CD14-positive monocyte (primary cell): ENCODE measurements at regions not wholly inside any gene's neighbourhood (a gene's known extent, or its start where the extent isn't known, plus 50 kb on each side); places are given as distances from the start of the nearest gene placed in this dataset.

Source experiments
- DNase-seq, 3 donors: peaks; one replicate each; pipeline ENCODE4 v3.0.0-alpha.2; 2011 to 2022
- H2AFZ ChIP-seq: 2 replicates; pipeline ENCODE4 v1.6.0; 2012; ENCODE audit warnings: mild to moderate bottlenecking, low read depth, low read length, inconsistent platforms; ENCODE audit not compliant: insufficient read depth, poor library complexity, severe bottlenecking
- H3K27ac ChIP-seq, 2 donors: 1 replicate in 1 of 2; 2 replicates in 1 of 2; pipeline ENCODE4 v1.5.1; 2012 to 2013; ENCODE audit warnings: low read length in 2 of 2, control low read depth in 1 of 2, inconsistent platforms in 1 of 2, low read depth in 1 of 2, mild to moderate bottlenecking in 1 of 2
- H3K27me3 ChIP-seq, 2 donors: one replicate each; pipeline versions ENCODE4 v1.6.0 to v1.6.1; 2011 to 2013; ENCODE audit warnings: low read length in 2 of 2; ENCODE audit not compliant: control insufficient read depth in 2 of 2, insufficient read depth in 2 of 2
- H3K36me3 ChIP-seq, 2 donors: replicated peaks in 1 of 2; 1 replicate in 1 of 2; 2 replicates in 1 of 2; pipeline versions ENCODE4 v1.5.1 to v1.6.1; 2012 to 2013; ENCODE audit warnings: low read length in 2 of 2, control low read depth in 1 of 2, inconsistent platforms in 1 of 2, mild to moderate bottlenecking in 1 of 2; ENCODE audit not compliant: insufficient read depth in 2 of 2, control insufficient read depth in 1 of 2
- H3K4me1 ChIP-seq, 2 donors: 1 replicate in 1 of 2; 2 replicates in 1 of 2; pipeline versions ENCODE4 v1.5.1 to v1.6.1; 2012 to 2013; ENCODE audit warnings: low read length in 2 of 2, control low read depth in 1 of 2, inconsistent platforms in 1 of 2, mild to moderate bottlenecking in 1 of 2, moderate library complexity in 1 of 2; ENCODE audit not compliant: insufficient read depth in 2 of 2, control insufficient read depth in 1 of 2
- H3K4me2 ChIP-seq: replicated peaks from 2 replicates; pipeline ENCODE3; 2012; ENCODE audit warnings: low read length, moderate library complexity, mild to moderate bottlenecking; ENCODE audit not compliant: poor library complexity, severe bottlenecking; ENCODE audit errors: extremely low read depth
- H3K4me3 ChIP-seq, 3 experiments: fragments of 200-600 bp in 1 of 3; sonication (generic) in 1 of 3; replicated peaks in 1 of 3; 1 replicate in 2 of 3; 2 replicates in 1 of 3; pipeline ENCODE4 v1.5.1; 2011 to 2013; ENCODE audit warnings: low read length in 3 of 3, mild to moderate bottlenecking in 3 of 3, control low read depth in 2 of 3, low read depth in 2 of 3, inconsistent platforms in 1 of 3, moderate library complexity in 1 of 3
- H3K79me2 ChIP-seq: 2 replicates; pipeline ENCODE4 v1.6.0; 2012; ENCODE audit warnings: mild to moderate bottlenecking, control low read depth, inconsistent platforms, low read length, moderate library complexity; ENCODE audit not compliant: insufficient read depth
- H3K9ac ChIP-seq: 2 replicates; pipeline ENCODE4 v1.6.0; 2017; ENCODE audit warnings: low read length, mild to moderate bottlenecking; ENCODE audit not compliant: insufficient read depth, poor library complexity, severe bottlenecking
- H3K9me3 ChIP-seq, 2 donors: replicated peaks in 1 of 2; 1 replicate in 1 of 2; 2 replicates in 1 of 2; pipeline versions ENCODE4 v1.5.1 to v1.6.1; 2012 to 2013; ENCODE audit warnings: low read length in 2 of 2, control low read depth in 1 of 2; ENCODE audit not compliant: control insufficient read depth in 1 of 2, insufficient read depth in 1 of 2
- H4K20me1 ChIP-seq: 2 replicates; pipeline ENCODE4 v1.6.0; 2012; ENCODE audit warnings: mild to moderate bottlenecking, low read length, control low read depth, moderate library complexity; ENCODE audit not compliant: insufficient read depth
- H3K27ac Mint-ChIP-seq, 7 donors: one replicate each; pipeline ENCODE4 v1.8.0; 2020; ENCODE audit warnings: mild to moderate bottlenecking in 7 of 7, mixed read lengths in 7 of 7, moderate library complexity in 6 of 7, inconsistent platforms in 2 of 7
- H3K27me3 Mint-ChIP-seq, 3 donors: one replicate each; pipeline ENCODE4 v1.8.0; 2021 to 2022; ENCODE audit warnings: low read depth in 3 of 3, mild to moderate bottlenecking in 3 of 3, mixed read lengths in 3 of 3, moderate library complexity in 3 of 3, inconsistent platforms in 1 of 3
- H3K36me3 Mint-ChIP-seq, 2 donors: one replicate each; pipeline ENCODE4 v1.8.0; 2020; ENCODE audit warnings: mixed read lengths in 2 of 2, inconsistent platforms in 1 of 2, mild to moderate bottlenecking in 1 of 2
- H3K4me1 Mint-ChIP-seq: one replicate; pipeline ENCODE4 v1.8.0; 2020; ENCODE audit warnings: mild to moderate bottlenecking, mixed read lengths
- H3K4me3 Mint-ChIP-seq, 2 donors: one replicate each; pipeline ENCODE4 v1.8.0; 2020; ENCODE audit warnings: mild to moderate bottlenecking in 2 of 2, mixed read lengths in 2 of 2, moderate library complexity in 1 of 2
- H3K9me3 Mint-ChIP-seq, 7 donors: one replicate each; pipeline ENCODE4 v1.8.0; 2020 to 2022; ENCODE audit warnings: mixed read lengths in 7 of 7, mild to moderate bottlenecking in 6 of 7, moderate library complexity in 6 of 7, inconsistent platforms in 2 of 7
- WGBS: methylation state at CpG from one replicate; pipeline ENCODE4 v1.1.5; 2013; ENCODE audit warnings: missing lambda C conversion rate; ENCODE audit not compliant: insufficient coverage; 5-methylcytosine and 5-hydroxymethylcytosine counted together
- intact Hi-C, 2 donors: fragments of 100-400 bp; cut with micrococcal nuclease; formaldehyde crosslinking; loops; one replicate each; pipeline versions ENCODE4 v1.15.0 to v1.15.1; 2023
- TF ChIP-seq, protein P1 (sequence below): fragments of 200-600 bp; IDR thresholded peaks from one replicate; pipeline ENCODE4 v1.8.0; 2022; ENCODE audit warnings: antibody characterized with exemption, mild to moderate bottlenecking

DNA sequence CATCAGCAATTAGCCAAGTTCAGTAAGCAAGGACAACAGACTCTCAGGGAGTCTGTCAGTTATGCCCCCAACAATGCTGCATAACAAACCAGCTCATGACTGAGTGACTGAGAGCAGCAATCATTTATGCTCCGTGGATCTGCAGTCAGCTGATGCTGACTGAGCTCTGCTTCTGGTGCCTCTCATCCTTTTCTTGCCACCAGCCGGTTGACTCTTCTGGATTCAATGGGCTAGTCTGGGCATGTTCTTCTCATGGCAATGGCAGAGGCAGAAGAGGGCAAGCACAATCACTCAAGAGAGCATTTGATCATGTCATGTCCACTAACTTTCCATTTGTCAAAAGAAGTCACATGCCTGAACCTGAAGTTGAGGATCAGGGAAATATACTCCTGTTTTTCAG is 157.0 kb upstream of the NTRK2 start:
- H3K9ac ChIP-seq, result no peak overlapping the region
- Mint-ChIP-seq H3K4me1 (no peaks in the 10 kb centered on the region), H3K27me3 (peaks cover 0 to 6% (median 0%) of the 10 kb centered on the region in 3 donors), H3K4me3 (no peak overlapping the region), H3K27ac (no peak overlapping the region), H3K9me3 (peaks cover 2 to 7% (median 6%) of the 10 kb centered on the region in 7 donors), H3K36me3 (no peaks in the 10 kb centered on the region)
- H3K79me2 ChIP-seq, result no peaks in the 10 kb centered on the region
- 71% methylated on average over 2 of the region's 2 CpGs for WGBS
- no peak overlapping the region for H3K27ac ChIP-seq
- no peak overlapping the region for H2AFZ ChIP-seq
- no peak for DNase-seq
- TF ChIP-seq, protein P1, sequence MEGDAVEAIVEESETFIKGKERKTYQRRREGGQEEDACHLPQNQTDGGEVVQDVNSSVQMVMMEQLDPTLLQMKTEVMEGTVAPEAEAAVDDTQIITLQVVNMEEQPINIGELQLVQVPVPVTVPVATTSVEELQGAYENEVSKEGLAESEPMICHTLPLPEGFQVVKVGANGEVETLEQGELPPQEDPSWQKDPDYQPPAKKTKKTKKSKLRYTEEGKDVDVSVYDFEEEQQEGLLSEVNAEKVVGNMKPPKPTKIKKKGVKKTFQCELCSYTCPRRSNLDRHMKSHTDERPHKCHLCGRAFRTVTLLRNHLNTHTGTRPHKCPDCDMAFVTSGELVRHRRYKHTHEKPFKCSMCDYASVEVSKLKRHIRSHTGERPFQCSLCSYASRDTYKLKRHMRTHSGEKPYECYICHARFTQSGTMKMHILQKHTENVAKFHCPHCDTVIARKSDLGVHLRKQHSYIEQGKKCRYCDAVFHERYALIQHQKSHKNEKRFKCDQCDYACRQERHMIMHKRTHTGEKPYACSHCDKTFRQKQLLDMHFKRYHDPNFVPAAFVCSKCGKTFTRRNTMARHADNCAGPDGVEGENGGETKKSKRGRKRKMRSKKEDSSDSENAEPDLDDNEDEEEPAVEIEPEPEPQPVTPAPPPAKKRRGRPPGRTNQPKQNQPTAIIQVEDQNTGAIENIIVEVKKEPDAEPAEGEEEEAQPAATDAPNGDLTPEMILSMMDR, result no peak
- H3K27me3 ChIP-seq, result no peaks in the 10 kb centered on the region
- no peaks in the 10 kb centered on the region for H3K9me3 ChIP-seq
- H3K4me2 ChIP-seq, result no peak overlapping the region
- H3K36me3 ChIP-seq, result no peaks in the 10 kb centered on the region
- no peak overlapping the region for H3K4me3 ChIP-seq
- no peaks in the 10 kb centered on the region for H3K4me1 ChIP-seq
- intact Hi-C loops, result no loop called here
- no peaks in the 10 kb centered on the region for H4K20me1 ChIP-seq

DNA sequence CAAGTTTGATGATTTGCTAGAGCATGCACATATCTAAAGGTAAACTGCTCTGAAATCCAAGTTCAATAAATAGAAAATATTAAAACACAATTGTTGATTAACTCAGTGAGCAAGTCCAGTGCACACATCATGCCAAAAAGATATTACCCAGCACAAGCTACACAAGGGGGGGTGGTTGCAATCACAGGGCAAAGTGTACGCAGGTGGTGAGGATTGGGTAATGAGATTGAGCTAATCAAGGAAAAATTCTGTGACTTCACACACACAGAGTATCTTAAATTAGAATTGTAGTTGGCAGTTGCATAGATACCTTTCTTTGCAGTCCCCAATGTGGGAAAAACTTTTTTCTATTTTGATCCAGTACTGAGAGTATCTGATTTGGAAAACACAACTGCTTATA is 156.1 kb upstream of the NTRK2 start:
- Mint-ChIP-seq H3K4me1 (no peaks in the 10 kb centered on the region), H3K27ac (no peak overlapping the region)
- no peaks in the 10 kb centered on the region for H3K4me1 ChIP-seq

More for the DNA sequence above, 156.1 kb upstream of the NTRK2 start:
- no peaks in the 10 kb centered on the region for H3K79me2 ChIP-seq
- no peaks in the 10 kb centered on the region for H4K20me1 ChIP-seq
- no peak overlapping the region for H3K9ac ChIP-seq
- H3K36me3 ChIP-seq, result no peaks in the 10 kb centered on the region
- no peak overlapping the region for H2AFZ ChIP-seq
- no peak overlapping the region for H3K4me2 ChIP-seq
- no peaks in the 10 kb centered on the region for H3K27me3 ChIP-seq
- Mint-ChIP-seq H3K9me3 (peaks cover 3 to 10% (median 6%) of the 10 kb centered on the region in 7 donors), H3K36me3 (no peaks in the 10 kb centered on the region), H3K4me3 (no peak overlapping the region), H3K27me3 (peaks cover 0 to 6% (median 0%) of the 10 kb centered on the region in 3 donors)
- no CpG with 5 or more reads among the region's 1 CpG for WGBS
- H3K27ac ChIP-seq, result no peak overlapping the region
- no peak overlapping the region for H3K4me3 ChIP-seq
- TF ChIP-seq, protein P1, result no peak
- H3K9me3 ChIP-seq, result no peaks in the 10 kb centered on the region
- DNase-seq, result no peak
- intact Hi-C loops, result no loop called here
